Mesodermal cell (in vitro differentiated cells): ENCODE measurements at regions not wholly inside any gene's neighbourhood (a gene's known extent, or its start where the extent isn't known, plus 50 kb on each side); places are given as distances from the start of the nearest gene placed in this dataset.

Source experiments
- H3K27ac ChIP-seq: 2 replicates; pipeline ENCODE4 v1.7.0; 2013; ENCODE audit warnings: mild to moderate bottlenecking, low read depth, low read length, moderate library complexity; ENCODE audit not compliant: severe bottlenecking
- H3K36me3 ChIP-seq: 2 replicates; pipeline ENCODE4 v1.7.1; 2013; ENCODE audit warnings: mild to moderate bottlenecking, low read length, moderate library complexity; ENCODE audit not compliant: control insufficient read depth, insufficient read depth
- H3K4me1 ChIP-seq: one replicate; pipeline ENCODE4 v1.7.1; 2013; ENCODE audit warnings: mild to moderate bottlenecking, low read length; ENCODE audit not compliant: insufficient read depth, control insufficient read depth, poor library complexity, severe bottlenecking
- H3K4me3 ChIP-seq: 2 replicates; pipeline ENCODE4 v1.7.0; 2013; ENCODE audit warnings: low read length, control low read depth, mild to moderate bottlenecking; ENCODE audit not compliant: insufficient read depth, poor library complexity, severe bottlenecking; ENCODE audit errors: extremely low read depth
- H3K9me3 ChIP-seq: 2 replicates; pipeline ENCODE4 v1.7.1; 2013; ENCODE audit warnings: mild to moderate bottlenecking, low read length, moderate library complexity; ENCODE audit not compliant: control insufficient read depth
- whole genome bisulfite sequencing, 2 experiments: methylation state at CpG; one replicate each; pipeline ENCODE4 v1.1.5; 2013; ENCODE audit warnings: missing lambda C conversion rate in 2 of 2; ENCODE audit not compliant: insufficient coverage in 2 of 2; 5-methylcytosine and 5-hydroxymethylcytosine counted together

DNA sequence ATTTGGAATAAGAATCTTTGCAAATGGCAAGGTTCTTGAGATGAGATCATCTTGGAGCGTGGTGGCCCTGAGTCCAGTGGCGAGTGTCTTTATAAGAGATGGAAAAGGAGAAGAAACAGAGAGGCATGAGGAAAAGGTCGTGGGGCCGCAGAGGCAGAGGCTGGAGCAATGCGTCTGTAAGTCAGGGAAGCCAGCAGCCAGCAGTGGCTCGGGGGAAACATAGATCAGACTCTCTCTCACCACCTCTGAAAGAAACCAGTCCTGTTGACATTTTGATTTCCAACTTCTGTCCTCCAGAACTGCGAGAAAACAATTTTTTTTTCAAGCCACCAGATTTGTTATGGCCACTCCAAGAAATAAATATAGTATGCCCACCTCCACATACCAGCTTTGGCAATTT lies 226.6 kb downstream of the TFAP2C start:
- Histone ChIP-seq H3K4me3 (no peak overlapping the region), H3K9me3 (no peaks in the 10 kb centered on the region), H3K27ac (no peak overlapping the region), H3K4me1 (peaks cover 15% of the 10 kb centered on the region), H3K36me3 (no peaks in the 10 kb centered on the region)
- WGBS, 2 experiments, result 71 to 86% methylated on average over 3 to 7 of the region's 7 CpGs

DNA sequence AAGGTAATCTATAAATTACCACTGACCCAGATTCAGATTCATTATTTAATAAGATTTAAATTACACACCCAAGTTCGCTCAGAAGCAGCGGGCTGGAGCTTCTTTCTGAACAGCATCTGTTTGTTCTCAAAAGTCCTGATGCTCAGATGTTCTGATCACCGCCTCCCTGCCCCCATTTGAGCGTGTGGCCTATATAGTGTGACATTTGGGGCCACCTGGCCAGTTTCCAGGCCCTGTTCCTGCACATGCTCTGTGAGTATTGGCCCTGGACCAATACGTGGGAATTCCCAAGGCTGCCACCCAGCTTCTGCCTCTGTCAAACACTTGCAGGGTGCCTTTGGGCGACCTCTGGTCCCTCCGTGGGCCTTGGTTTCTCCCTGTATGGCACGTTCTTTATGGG lies 228.8 kb downstream of the TFAP2C start:
- Histone ChIP-seq H3K4me3 (no peak overlapping the region), H3K27ac (no peak overlapping the region), H3K9me3 (no peaks in the 10 kb centered on the region), H3K36me3 (no peaks in the 10 kb centered on the region), H3K4me1 (peaks cover 15% of the 10 kb centered on the region)
- 91 to 92% methylated on average over 8 of the region's 8 CpGs for WGBS, 2 experiments

DNA sequence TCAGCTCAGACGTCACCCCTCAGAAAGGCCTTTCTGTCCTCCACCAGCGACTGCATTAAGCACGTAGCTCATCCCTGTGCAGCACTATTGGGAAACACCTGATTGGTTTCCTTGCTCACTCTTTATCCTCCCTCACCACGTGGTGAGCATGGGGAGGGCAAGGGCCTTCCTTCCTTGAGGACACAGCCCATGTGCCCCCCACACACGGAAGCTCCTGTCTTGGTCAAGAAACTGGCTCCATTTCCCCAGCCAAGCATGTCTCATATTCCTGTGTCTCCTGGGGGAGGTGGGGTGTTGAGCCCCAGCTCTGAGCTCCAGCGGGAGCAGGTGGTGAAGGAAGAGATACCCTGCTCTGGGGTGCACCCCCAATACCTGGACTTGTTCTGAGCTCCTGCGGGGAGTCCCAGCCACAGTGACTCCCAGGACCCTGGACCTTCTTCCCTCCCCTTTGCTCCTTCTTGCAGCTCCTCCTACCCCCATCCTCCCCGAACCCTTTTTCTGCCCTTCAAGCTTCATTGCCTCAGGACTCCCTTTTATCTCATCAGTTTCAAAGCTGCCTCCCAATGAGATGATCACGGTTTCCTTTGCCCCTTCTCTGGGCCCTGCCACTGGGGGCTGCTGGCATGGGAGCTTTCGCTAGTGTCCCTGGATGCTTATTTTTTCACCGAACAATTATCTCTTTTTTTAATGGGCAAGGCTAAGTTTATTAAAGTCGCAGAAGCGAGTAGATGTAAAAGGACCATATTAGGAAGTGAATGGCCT lies 230.1 kb downstream of the TFAP2C start:
- WGBS, 2 experiments, result 48 to 64% methylated on average over 6 of the region's 13 CpGs
- H3K4me1 ChIP-seq, result peaks cover 15% of the 10 kb centered on the region
- H3K27ac ChIP-seq, result peak overlapping the region; percentile 49
- H3K9me3 ChIP-seq, result no peaks in the 10 kb centered on the region
- H3K4me3 ChIP-seq, result no peak overlapping the region
- H3K36me3 ChIP-seq, result no peaks in the 10 kb centered on the region

DNA sequence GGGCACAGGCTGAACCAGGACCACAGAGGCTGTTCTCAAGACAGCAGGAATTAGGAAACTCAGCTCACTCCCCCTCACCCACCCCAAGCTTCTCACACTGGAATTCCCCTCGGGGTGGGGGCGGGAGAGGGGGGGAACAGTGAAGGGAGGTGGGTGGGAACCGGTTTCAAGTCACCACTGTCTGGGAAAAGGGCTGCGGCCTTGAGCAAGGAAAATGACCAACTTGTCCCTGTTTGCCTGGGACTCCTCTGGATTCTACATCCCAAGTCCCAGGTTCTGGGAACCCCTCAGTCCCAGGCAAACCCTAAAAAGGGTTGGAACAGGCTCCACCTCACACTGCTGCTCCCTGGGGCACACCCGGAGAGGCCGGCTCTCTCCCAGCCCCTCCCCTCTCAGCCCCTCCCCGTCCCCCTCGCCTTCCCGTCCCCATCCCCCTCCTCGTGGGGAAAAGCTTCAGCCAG lies 230.7 kb downstream of the TFAP2C start:
- no peak overlapping the region for H3K4me3 ChIP-seq
- WGBS, 2 experiments, result 0% methylated on average over 3 of the region's 10 CpGs; no CpG with 5 or more reads in 1 of the 2 experiments
- no peaks in the 10 kb centered on the region for H3K9me3 ChIP-seq
- H3K4me1 ChIP-seq, result peaks cover 15% of the 10 kb centered on the region
- peak overlapping the region; percentile 49 for H3K27ac ChIP-seq
- H3K36me3 ChIP-seq, result no peaks in the 10 kb centered on the region

- no peaks in the 10 kb centered on the region for H3K36me3 ChIP-seq
- peaks cover 15% of the 10 kb centered on the region for H3K4me1 ChIP-seq
- no peaks in the 10 kb centered on the region for H3K9me3 ChIP-seq
- H3K4me3 ChIP-seq, result no peak overlapping the region
- H3K27ac ChIP-seq, result no peak overlapping the region
- 38 to 66% methylated on average over 3 of the region's 5 CpGs for WGBS, 2 experiments
These were observed 231.3 kb downstream of the TFAP2C start for GRCh38 chr20:56860413-56860812.

DNA sequence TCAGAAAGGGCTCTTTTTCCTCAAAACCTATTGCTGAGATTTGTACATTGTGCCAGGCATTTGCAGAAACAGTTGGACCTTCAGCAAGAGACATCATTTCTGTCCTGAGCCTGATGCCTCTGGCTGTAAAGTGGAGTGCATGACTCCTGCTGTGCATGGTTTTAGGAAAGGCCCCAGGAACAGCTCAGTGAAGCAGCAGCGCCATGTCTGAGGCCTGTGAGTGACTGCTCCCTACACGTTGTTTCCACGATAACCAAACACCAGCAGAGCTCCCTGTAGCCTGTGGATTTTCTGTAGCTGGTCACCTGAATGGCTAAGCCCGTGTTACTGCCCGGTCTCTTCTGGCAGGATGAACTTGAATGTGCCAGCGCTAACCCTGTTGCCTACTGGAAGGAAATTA lies 232.5 kb downstream of the TFAP2C start:
- H3K27ac ChIP-seq, result no peak overlapping the region
- WGBS, 2 experiments, result 8 to 69% methylated on average over 3 of the region's 6 CpGs

DNA sequence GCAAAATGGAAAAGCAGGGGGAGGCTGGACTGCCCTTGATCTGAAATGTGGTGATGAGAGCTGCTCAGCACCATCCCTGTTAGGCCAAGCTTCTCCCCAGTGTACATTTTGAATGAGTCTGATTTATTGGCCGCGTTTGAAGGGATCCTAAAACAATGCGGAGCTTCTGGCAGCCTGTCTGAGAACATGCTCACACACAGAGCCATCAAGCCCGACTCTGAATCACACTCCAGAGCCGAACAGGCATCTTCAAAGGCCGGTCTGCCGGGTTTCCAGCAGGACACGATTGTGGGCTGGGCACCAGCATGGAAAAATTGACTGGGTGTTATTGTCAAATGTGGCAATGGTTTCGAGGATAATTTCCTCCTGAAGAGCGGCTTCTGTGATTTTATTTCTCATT lies 235.9 kb downstream of the TFAP2C start:
- H3K27ac ChIP-seq, result no peak overlapping the region
- H3K4me1 ChIP-seq, result peaks cover 4% of the 10 kb centered on the region
- H3K4me3 ChIP-seq, result no peak overlapping the region
- 78 to 81% methylated on average over 9 to 10 of the region's 10 CpGs for WGBS, 2 experiments
- no peaks in the 10 kb centered on the region for H3K36me3 ChIP-seq
- H3K9me3 ChIP-seq, result no peaks in the 10 kb centered on the region

More for the DNA sequence above, 232.5 kb downstream of the TFAP2C start:
- H3K36me3 ChIP-seq, result no peaks in the 10 kb centered on the region
- no peaks in the 10 kb centered on the region for H3K9me3 ChIP-seq
- H3K4me1 ChIP-seq, result peaks cover 15% of the 10 kb centered on the region
- no peak overlapping the region for H3K4me3 ChIP-seq

DNA sequence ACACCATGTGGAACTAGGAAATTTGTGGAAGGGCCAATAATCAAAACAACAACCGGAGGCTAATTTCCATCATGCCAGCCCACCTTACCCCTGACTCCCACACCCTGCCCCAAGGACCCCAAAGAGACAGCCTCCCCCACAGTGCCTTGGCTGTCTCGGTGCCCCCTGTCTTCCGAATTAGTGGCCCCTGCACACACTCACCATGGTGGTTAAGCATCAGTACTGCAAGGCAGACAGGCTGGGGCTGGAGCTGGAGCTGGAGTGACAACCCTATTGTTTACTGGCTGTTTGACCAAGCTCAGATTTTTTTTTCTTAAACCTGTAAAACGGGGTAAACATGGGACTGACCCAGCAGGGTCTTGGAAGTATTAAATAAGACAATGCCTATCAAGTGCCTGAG lies 238.0 kb downstream of the TFAP2C start:
- 72 to 81% methylated on average over 4 of the region's 4 CpGs for WGBS, 2 experiments
- Histone ChIP-seq H3K9me3 (no peaks in the 10 kb centered on the region), H3K36me3 (no peaks in the 10 kb centered on the region), H3K4me1 (no peaks in the 10 kb centered on the region), H3K27ac (no peak overlapping the region), H3K4me3 (no peak overlapping the region)

DNA sequence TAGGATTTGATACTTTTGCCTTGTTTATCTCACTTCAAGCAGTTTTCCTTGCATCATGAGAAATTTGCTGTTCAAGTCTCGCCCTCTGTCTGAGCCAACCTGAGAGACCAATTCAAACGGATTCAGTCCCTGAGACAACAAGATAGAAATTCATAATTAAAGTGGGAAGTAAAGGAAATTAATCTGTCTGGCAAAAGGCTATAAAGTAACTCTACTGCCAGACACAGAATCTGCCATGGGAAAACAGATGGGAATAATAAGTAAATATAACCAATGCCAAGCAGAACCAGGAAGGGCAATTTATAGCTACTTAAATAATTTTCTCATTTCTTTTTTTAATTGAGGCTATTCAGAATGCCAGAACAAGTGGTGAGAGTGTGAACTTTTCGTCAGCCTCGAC lies 239.6 kb downstream of the TFAP2C start:
- Histone ChIP-seq H3K4me3 (no peak overlapping the region), H3K9me3 (no peaks in the 10 kb centered on the region), H3K36me3 (no peaks in the 10 kb centered on the region), H3K27ac (no peak overlapping the region), H3K4me1 (no peaks in the 10 kb centered on the region)
- WGBS, 2 experiments, result 79 to 100% methylated on average over 1 to 2 of the region's 4 CpGs

- WGBS, 2 experiments, result 92 to 94% methylated on average over 3 to 5 of the region's 5 CpGs
- H3K36me3 ChIP-seq, result no peaks in the 10 kb centered on the region
- H3K4me3 ChIP-seq, result no peak overlapping the region
- H3K4me1 ChIP-seq, result peaks cover 5% of the 10 kb centered on the region
- H3K9me3 ChIP-seq, result no peaks in the 10 kb centered on the region
- H3K27ac ChIP-seq, result no peak overlapping the region
These were observed 241.2 kb downstream of the TFAP2C start for GRCh38 chr20:56870271-56870670.

DNA sequence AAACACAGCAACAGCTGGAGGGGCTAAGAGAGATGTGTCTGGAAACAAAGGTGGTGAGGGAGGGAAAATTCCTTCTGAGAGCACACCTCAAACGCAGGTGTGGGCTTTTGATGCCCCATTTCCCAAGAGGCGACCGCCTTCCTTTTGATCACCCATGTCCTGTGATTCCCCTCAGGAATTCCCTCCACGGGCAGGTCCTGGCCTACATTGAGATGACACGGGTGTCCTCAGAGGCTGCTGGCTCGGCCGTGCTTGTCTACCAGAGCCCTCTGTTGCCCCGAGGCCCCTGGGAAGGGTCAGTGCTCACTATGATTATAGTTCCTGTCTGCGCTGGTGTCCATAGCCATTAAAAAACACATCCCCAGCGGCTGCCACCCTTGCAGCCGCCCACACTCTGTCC lies 242.6 kb downstream of the TFAP2C start:
- Histone ChIP-seq H3K4me1 (peaks cover 5% of the 10 kb centered on the region), H3K27ac (no peak overlapping the region)
- WGBS, 2 experiments, result 83 to 90% methylated on average over 10 to 11 of the region's 11 CpGs

More for the DNA sequence above, 242.6 kb downstream of the TFAP2C start:
- H3K36me3 ChIP-seq, result no peaks in the 10 kb centered on the region
- no peaks in the 10 kb centered on the region for H3K9me3 ChIP-seq
- H3K4me3 ChIP-seq, result no peak overlapping the region
